Vagina (tissue), 2 donors: ENCODE measurements at regions not wholly inside any gene's neighbourhood (a gene's known extent, or its start where the extent isn't known, plus 50 kb on each side); places are given as distances from the start of the nearest gene placed in this dataset.

Source experiments
- POLR2A ChIP-seq, 2 donors: fragments of 450-650 bp; IDR thresholded peaks; one replicate each; pipeline ENCODE4 v1.6.1; 2017; ENCODE audit warnings: antibody characterized with exemption in 2 of 2, mild to moderate bottlenecking in 2 of 2, moderate library complexity in 2 of 2
- TF ChIP-seq, protein P1 (sequence below), 3 experiments: fragments of 450-650 bp in 2 of 3; fragments of 200-600 bp in 1 of 3; sonication (generic) in 1 of 3; IDR thresholded peaks; one replicate each; pipeline ENCODE4 v1.5.1; 2017 to 2019; ENCODE audit warnings: antibody characterized with exemption in 3 of 3, mild to moderate bottlenecking in 2 of 3, moderate library complexity in 2 of 3

DNA sequence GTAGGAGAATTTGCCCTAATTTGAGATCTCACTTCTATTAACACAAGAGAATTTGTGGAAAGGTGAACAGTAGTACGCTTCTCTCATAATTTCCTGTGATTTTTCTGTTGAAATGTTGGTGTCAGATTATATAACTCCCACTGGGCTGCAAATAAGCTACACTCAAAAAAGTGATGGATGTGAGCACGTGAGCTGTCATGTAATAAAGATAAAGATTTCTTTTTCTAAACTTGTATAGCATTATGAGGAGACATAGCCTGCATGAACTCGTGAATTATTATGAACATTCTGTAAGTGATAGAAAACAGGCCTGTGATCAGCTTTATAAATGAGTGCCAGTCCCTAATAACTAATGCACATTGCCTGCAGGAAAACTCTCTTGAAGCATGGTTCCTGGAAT is 356.6 kb upstream of the ACTRT1 start:
- TF ChIP-seq, protein P1, sequence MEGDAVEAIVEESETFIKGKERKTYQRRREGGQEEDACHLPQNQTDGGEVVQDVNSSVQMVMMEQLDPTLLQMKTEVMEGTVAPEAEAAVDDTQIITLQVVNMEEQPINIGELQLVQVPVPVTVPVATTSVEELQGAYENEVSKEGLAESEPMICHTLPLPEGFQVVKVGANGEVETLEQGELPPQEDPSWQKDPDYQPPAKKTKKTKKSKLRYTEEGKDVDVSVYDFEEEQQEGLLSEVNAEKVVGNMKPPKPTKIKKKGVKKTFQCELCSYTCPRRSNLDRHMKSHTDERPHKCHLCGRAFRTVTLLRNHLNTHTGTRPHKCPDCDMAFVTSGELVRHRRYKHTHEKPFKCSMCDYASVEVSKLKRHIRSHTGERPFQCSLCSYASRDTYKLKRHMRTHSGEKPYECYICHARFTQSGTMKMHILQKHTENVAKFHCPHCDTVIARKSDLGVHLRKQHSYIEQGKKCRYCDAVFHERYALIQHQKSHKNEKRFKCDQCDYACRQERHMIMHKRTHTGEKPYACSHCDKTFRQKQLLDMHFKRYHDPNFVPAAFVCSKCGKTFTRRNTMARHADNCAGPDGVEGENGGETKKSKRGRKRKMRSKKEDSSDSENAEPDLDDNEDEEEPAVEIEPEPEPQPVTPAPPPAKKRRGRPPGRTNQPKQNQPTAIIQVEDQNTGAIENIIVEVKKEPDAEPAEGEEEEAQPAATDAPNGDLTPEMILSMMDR (IDR thresholded peaks at IDR 0.05): no peak
- no peak for TF ChIP-seq POLR2A (IDR thresholded peaks at IDR 0.05)
